Muscle of leg (tissue), 3 donors: ENCODE measurements at regions not wholly inside any gene's neighbourhood (a gene's known extent, or its start where the extent isn't known, plus 50 kb on each side); places are given as distances from the start of the nearest gene placed in this dataset.

Source experiments
- DNase-seq: peaks from one replicate; pipeline ENCODE4 v3.0.0; 2013
- H3K27ac ChIP-seq: one replicate; pipeline ENCODE4 v1.5.1; 2013; ENCODE audit warnings: mild to moderate bottlenecking, low read length, control low read depth
- H3K27me3 ChIP-seq: one replicate; pipeline ENCODE4 v1.6.1; 2013; ENCODE audit warnings: low read length; ENCODE audit not compliant: control insufficient read depth, insufficient read depth
- H3K36me3 ChIP-seq: one replicate; pipeline ENCODE4 v1.6.1; 2013; ENCODE audit warnings: low read length; ENCODE audit not compliant: control insufficient read depth, insufficient read depth
- H3K4me1 ChIP-seq: one replicate; pipeline ENCODE4 v1.6.1; 2013; ENCODE audit warnings: low read length; ENCODE audit not compliant: control insufficient read depth, insufficient read depth
- H3K4me3 ChIP-seq: one replicate; pipeline ENCODE4 v1.5.1; 2013; ENCODE audit warnings: low read length, control low read depth
- H3K9me3 ChIP-seq: replicated peaks from 2 replicates; pipeline ENCODE4 v1.6.1; 2013; ENCODE audit warnings: low read depth, low read length; ENCODE audit not compliant: control insufficient read depth
- WGBS: methylation state at CpG from one replicate; pipeline ENCODE4 v1.1.5; 2013; ENCODE audit warnings: missing lambda C conversion rate; ENCODE audit not compliant: insufficient coverage; 5-methylcytosine and 5-hydroxymethylcytosine counted together

- no peak overlapping the region for H3K27ac ChIP-seq
- H3K27me3 ChIP-seq, result peaks cover 19% of the 10 kb centered on the region
- 86% methylated on average over 2 of the region's 3 CpGs for WGBS
- no peak for DNase-seq
- H3K4me3 ChIP-seq, result no peak overlapping the region
- H3K9me3 ChIP-seq, result no peaks in the 10 kb centered on the region
- no peaks in the 10 kb centered on the region for H3K36me3 ChIP-seq
- peaks cover 4% of the 10 kb centered on the region for H3K4me1 ChIP-seq
Observed at GRCh38 chr6:40760887-40761286, 173.7 kb upstream of the LRFN2 start.

- Histone ChIP-seq H3K4me3 (no peak overlapping the region), H3K27me3 (peaks cover 29% of the 10 kb centered on the region), H3K9me3 (no peaks in the 10 kb centered on the region), H3K27ac (no peak overlapping the region), H3K4me1 (peaks cover 4% of the 10 kb centered on the region), H3K36me3 (no peaks in the 10 kb centered on the region)
- DNase-seq, result no peak
- WGBS, result 79% methylated on average over 3 of the region's 5 CpGs
Observed at GRCh38 chr6:40759838-40760237, 172.7 kb upstream of the LRFN2 start.

- H3K27ac ChIP-seq, result no peak overlapping the region
- 53% methylated on average over 2 of the region's 3 CpGs for WGBS
- H3K27me3 ChIP-seq, result peaks cover 35% of the 10 kb centered on the region
- peaks cover 4% of the 10 kb centered on the region for H3K4me1 ChIP-seq
- H3K9me3 ChIP-seq, result no peaks in the 10 kb centered on the region
- no peak for DNase-seq
- no peak overlapping the region for H3K4me3 ChIP-seq
- H3K36me3 ChIP-seq, result no peaks in the 10 kb centered on the region
Observed at GRCh38 chr6:40759264-40759663, 172.1 kb upstream of the LRFN2 start.

- DNase-seq, result no peak
- no peaks in the 10 kb centered on the region for H3K9me3 ChIP-seq
- peaks cover 43% of the 10 kb centered on the region for H3K27me3 ChIP-seq
- H3K4me3 ChIP-seq, result no peak overlapping the region
- H3K4me1 ChIP-seq, result peaks cover 4% of the 10 kb centered on the region
- 45% methylated on average over 4 of the region's 8 CpGs for WGBS
- no peak overlapping the region for H3K27ac ChIP-seq
- H3K36me3 ChIP-seq, result no peaks in the 10 kb centered on the region
Observed at GRCh38 chr6:40755749-40756452, 168.7 kb upstream of the LRFN2 start.

- Histone ChIP-seq H3K27me3 (peaks cover 43% of the 10 kb centered on the region), H3K36me3 (no peaks in the 10 kb centered on the region), H3K27ac (no peak overlapping the region), H3K4me1 (peaks cover 4% of the 10 kb centered on the region), H3K9me3 (no peaks in the 10 kb centered on the region), H3K4me3 (no peak overlapping the region)
- 22% methylated on average over 11 of the region's 20 CpGs for WGBS
- DNase-seq, result no peak
Observed at GRCh38 chr6:40755046-40755681, 168.0 kb upstream of the LRFN2 start.

GRCh38 chr6:40754461-40755045 lies 167.4 kb upstream of the LRFN2 start:
- peaks cover 43% of the 10 kb centered on the region for H3K27me3 ChIP-seq

GRCh38 chr6:40753675-40754448 lies 166.7 kb upstream of the LRFN2 start:
- 70% methylated on average over 1 of the region's 3 CpGs for WGBS
- DNase-seq, result no peak
- H3K27me3 ChIP-seq, result peaks cover 43% of the 10 kb centered on the region
- H3K27ac ChIP-seq, result no peak overlapping the region
- H3K4me3 ChIP-seq, result no peak overlapping the region
- peaks cover 4% of the 10 kb centered on the region for H3K4me1 ChIP-seq
- no peaks in the 10 kb centered on the region for H3K9me3 ChIP-seq
- H3K36me3 ChIP-seq, result no peaks in the 10 kb centered on the region

More at GRCh38 chr6:40754461-40755045, 167.4 kb upstream of the LRFN2 start:
- no peaks in the 10 kb centered on the region for H3K9me3 ChIP-seq
- no peak for DNase-seq
- no peaks in the 10 kb centered on the region for H3K36me3 ChIP-seq
- H3K27ac ChIP-seq, result no peak overlapping the region
- peaks cover 4% of the 10 kb centered on the region for H3K4me1 ChIP-seq
- no peak overlapping the region for H3K4me3 ChIP-seq
- WGBS, result 23% methylated on average over 28 of the region's 30 CpGs

- Histone ChIP-seq H3K27me3 (peaks cover 40% of the 10 kb centered on the region), H3K4me3 (no peak overlapping the region), H3K9me3 (no peaks in the 10 kb centered on the region), H3K36me3 (no peaks in the 10 kb centered on the region), H3K4me1 (peaks cover 4% of the 10 kb centered on the region), H3K27ac (no peak overlapping the region)
- no peak for DNase-seq
- 50% methylated on average over 2 of the region's 3 CpGs for WGBS
Observed at GRCh38 chr6:40753048-40753447, 165.9 kb upstream of the LRFN2 start.

GRCh38 chr6:40744835-40745234 lies 157.7 kb upstream of the LRFN2 start:
- no peak for DNase-seq
- 40% methylated on average over 2 of the region's 4 CpGs for WGBS

More at GRCh38 chr6:40744835-40745234, 157.7 kb upstream of the LRFN2 start:
- no peaks in the 10 kb centered on the region for H3K27me3 ChIP-seq
- H3K36me3 ChIP-seq, result no peaks in the 10 kb centered on the region
- no peak overlapping the region for H3K4me3 ChIP-seq
- H3K9me3 ChIP-seq, result no peaks in the 10 kb centered on the region
- no peak overlapping the region for H3K27ac ChIP-seq
- no peaks in the 10 kb centered on the region for H3K4me1 ChIP-seq
